ENCODE measurements at regions not wholly inside any gene's neighbourhood (a gene's known extent, or its start where the extent isn't known, plus 50 kb on each side); places are given as distances from the start of the nearest gene placed in this dataset.

GRCh38 chr9:108655818-108656217, 200.0 kb downstream of the ACTL7B start:
- H3K4me3 ChIP-seq (ENCODE audit: insufficient read depth, low read depth, low read length), result no peak overlapping the region
- no peaks in the 10 kb centered on the region for H3K27me3 ChIP-seq (ENCODE audit: control insufficient read depth, insufficient read depth, low read length, poor library complexity, severe bottlenecking)
- H3K36me3 ChIP-seq (ENCODE audit: control insufficient read depth, insufficient read depth, low read length), result no peaks in the 10 kb centered on the region
- no peak overlapping the region for H3K27ac ChIP-seq (ENCODE audit: insufficient read depth, low read depth, low read length, poor library complexity, severe bottlenecking)
- 88 to 89% methylated on average over 7 of the region's 7 CpGs for WGBS, 2 experiments
- H3K9me3 ChIP-seq (ENCODE audit: control insufficient read depth, low read length), result no peaks in the 10 kb centered on the region
- no peaks in the 10 kb centered on the region for H3K4me1 ChIP-seq (ENCODE audit: control insufficient read depth, insufficient read depth, low read length)

- WGBS, 2 experiments, result 92 to 100% methylated on average over 1 to 2 of the region's 2 CpGs
Measured at GRCh38 chr9:108654566-108654965, 201.2 kb downstream of the ACTL7B start.

GRCh38 chr9:108652851-108653250, 202.9 kb downstream of the ACTL7B start:
- no peaks in the 10 kb centered on the region for H3K9me3 ChIP-seq (ENCODE audit: control insufficient read depth, low read length)
- no peaks in the 10 kb centered on the region for H3K4me1 ChIP-seq (ENCODE audit: control insufficient read depth, insufficient read depth, low read length)
- WGBS, 2 experiments, result 89 to 93% methylated on average over 2 to 3 of the region's 3 CpGs
- H3K27ac ChIP-seq (ENCODE audit: insufficient read depth, low read depth, low read length, poor library complexity, severe bottlenecking), result no peak overlapping the region
- no peaks in the 10 kb centered on the region for H3K36me3 ChIP-seq (ENCODE audit: control insufficient read depth, insufficient read depth, low read length)
- H3K4me3 ChIP-seq (ENCODE audit: insufficient read depth, low read depth, low read length), result no peak overlapping the region
- no peaks in the 10 kb centered on the region for H3K27me3 ChIP-seq (ENCODE audit: control insufficient read depth, insufficient read depth, low read length, poor library complexity, severe bottlenecking)

More at GRCh38 chr9:108654566-108654965, 201.2 kb downstream of the ACTL7B start:
- Histone ChIP-seq H3K36me3 (ENCODE audit: control insufficient read depth, insufficient read depth, low read length) (no peaks in the 10 kb centered on the region), H3K9me3 (ENCODE audit: control insufficient read depth, low read length) (no peaks in the 10 kb centered on the region), H3K27ac (ENCODE audit: insufficient read depth, low read depth, low read length, poor library complexity, severe bottlenecking) (no peak overlapping the region), H3K4me1 (ENCODE audit: control insufficient read depth, insufficient read depth, low read length) (no peaks in the 10 kb centered on the region), H3K4me3 (ENCODE audit: insufficient read depth, low read depth, low read length) (no peak overlapping the region), H3K27me3 (ENCODE audit: control insufficient read depth, insufficient read depth, low read length, poor library complexity, severe bottlenecking) (no peaks in the 10 kb centered on the region)

GRCh38 chr9:108650826-108651225, 205.0 kb downstream of the ACTL7B start:
- Histone ChIP-seq H3K27ac (ENCODE audit: insufficient read depth, low read depth, low read length, poor library complexity, severe bottlenecking) (no peak overlapping the region), H3K27me3 (ENCODE audit: control insufficient read depth, insufficient read depth, low read length, poor library complexity, severe bottlenecking) (no peaks in the 10 kb centered on the region), H3K9me3 (ENCODE audit: control insufficient read depth, low read length) (no peaks in the 10 kb centered on the region), H3K4me3 (ENCODE audit: insufficient read depth, low read depth, low read length) (no peak overlapping the region), H3K4me1 (ENCODE audit: control insufficient read depth, insufficient read depth, low read length) (no peaks in the 10 kb centered on the region), H3K36me3 (ENCODE audit: control insufficient read depth, insufficient read depth, low read length) (no peaks in the 10 kb centered on the region)
- WGBS, 2 experiments, result 65 to 88% methylated on average over 2 of the region's 2 CpGs

- Histone ChIP-seq H3K4me3 (ENCODE audit: insufficient read depth, low read depth, low read length) (no peak overlapping the region), H3K4me1 (ENCODE audit: control insufficient read depth, insufficient read depth, low read length) (no peaks in the 10 kb centered on the region), H3K27me3 (ENCODE audit: control insufficient read depth, insufficient read depth, low read length, poor library complexity, severe bottlenecking) (no peaks in the 10 kb centered on the region), H3K27ac (ENCODE audit: insufficient read depth, low read depth, low read length, poor library complexity, severe bottlenecking) (no peak overlapping the region), H3K36me3 (ENCODE audit: control insufficient read depth, insufficient read depth, low read length) (no peaks in the 10 kb centered on the region), H3K9me3 (ENCODE audit: control insufficient read depth, low read length) (no peaks in the 10 kb centered on the region)
- 89 to 90% methylated on average over 6 of the region's 6 CpGs for WGBS, 2 experiments
Measured at GRCh38 chr9:108645520-108645919, 210.3 kb downstream of the ACTL7B start.

GRCh38 chr9:108643731-108644510, 211.9 kb downstream of the ACTL7B start:
- 95 to 98% methylated on average over 5 of the region's 5 CpGs for WGBS, 2 experiments
- H3K36me3 ChIP-seq (ENCODE audit: control insufficient read depth, insufficient read depth, low read length), result no peaks in the 10 kb centered on the region
- no peaks in the 10 kb centered on the region for H3K9me3 ChIP-seq (ENCODE audit: control insufficient read depth, low read length)
- no peak overlapping the region for H3K4me3 ChIP-seq (ENCODE audit: insufficient read depth, low read depth, low read length)
- no peak overlapping the region for H3K27ac ChIP-seq (ENCODE audit: insufficient read depth, low read depth, low read length, poor library complexity, severe bottlenecking)
- H3K27me3 ChIP-seq (ENCODE audit: control insufficient read depth, insufficient read depth, low read length, poor library complexity, severe bottlenecking), result no peaks in the 10 kb centered on the region
- H3K4me1 ChIP-seq (ENCODE audit: control insufficient read depth, insufficient read depth, low read length), result no peaks in the 10 kb centered on the region

GRCh38 chr9:108642871-108643270, 212.9 kb downstream of the ACTL7B start:
- Histone ChIP-seq H3K4me3 (ENCODE audit: insufficient read depth, low read depth, low read length) (no peak overlapping the region), H3K27ac (ENCODE audit: insufficient read depth, low read depth, low read length, poor library complexity, severe bottlenecking) (no peak overlapping the region), H3K9me3 (ENCODE audit: control insufficient read depth, low read length) (no peaks in the 10 kb centered on the region), H3K36me3 (ENCODE audit: control insufficient read depth, insufficient read depth, low read length) (no peaks in the 10 kb centered on the region), H3K27me3 (ENCODE audit: control insufficient read depth, insufficient read depth, low read length, poor library complexity, severe bottlenecking) (no peaks in the 10 kb centered on the region), H3K4me1 (ENCODE audit: control insufficient read depth, insufficient read depth, low read length) (no peaks in the 10 kb centered on the region)
- WGBS, 2 experiments, result 85 to 100% methylated on average over 3 of the region's 3 CpGs

DNA sequence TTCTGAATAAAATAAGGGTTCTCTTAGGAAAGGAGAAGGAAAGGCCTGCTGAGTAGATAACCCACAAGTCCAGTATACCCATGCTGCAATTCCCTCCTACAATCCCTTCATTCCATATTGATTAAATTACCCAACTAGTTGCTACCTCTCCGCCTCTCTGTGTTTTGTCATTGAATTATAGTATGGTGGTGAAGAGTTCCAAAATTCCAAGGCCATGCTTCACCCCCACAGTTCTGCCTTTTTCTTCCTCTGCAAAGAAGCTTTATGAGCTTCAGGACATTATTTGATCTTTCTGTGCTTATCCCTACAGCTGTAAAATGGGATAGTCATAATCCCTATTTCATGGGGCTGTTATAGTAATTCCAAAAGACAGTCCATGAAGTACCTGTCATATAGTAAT, 215.6 kb downstream of the ACTL7B start:
- Histone ChIP-seq H3K9me3 (ENCODE audit: control insufficient read depth, low read length) (no peaks in the 10 kb centered on the region), H3K27ac (ENCODE audit: insufficient read depth, low read depth, low read length, poor library complexity, severe bottlenecking) (no peak overlapping the region), H3K27me3 (ENCODE audit: control insufficient read depth, insufficient read depth, low read length, poor library complexity, severe bottlenecking) (no peaks in the 10 kb centered on the region), H3K4me1 (ENCODE audit: control insufficient read depth, insufficient read depth, low read length) (peaks cover 8% of the 10 kb centered on the region), H3K36me3 (ENCODE audit: control insufficient read depth, insufficient read depth, low read length) (no peaks in the 10 kb centered on the region), H3K4me3 (ENCODE audit: insufficient read depth, low read depth, low read length) (no peak overlapping the region)
- no CpG with 5 or more reads among the region's 1 CpG for WGBS, 2 experiments

GRCh38 chr9:108639696-108640095, 216.1 kb downstream of the ACTL7B start:
- WGBS, 2 experiments, result 93 to 98% methylated on average over 3 of the region's 3 CpGs
- H3K27ac ChIP-seq (ENCODE audit: insufficient read depth, low read depth, low read length, poor library complexity, severe bottlenecking), result no peak overlapping the region
- H3K9me3 ChIP-seq (ENCODE audit: control insufficient read depth, low read length), result no peaks in the 10 kb centered on the region
- peaks cover 8% of the 10 kb centered on the region for H3K4me1 ChIP-seq (ENCODE audit: control insufficient read depth, insufficient read depth, low read length)
- no peaks in the 10 kb centered on the region for H3K36me3 ChIP-seq (ENCODE audit: control insufficient read depth, insufficient read depth, low read length)
- no peaks in the 10 kb centered on the region for H3K27me3 ChIP-seq (ENCODE audit: control insufficient read depth, insufficient read depth, low read length, poor library complexity, severe bottlenecking)
- no peak overlapping the region for H3K4me3 ChIP-seq (ENCODE audit: insufficient read depth, low read depth, low read length)

GRCh38 chr9:108639091-108639490, 216.7 kb downstream of the ACTL7B start:
- WGBS, 2 experiments, result 92 to 97% methylated on average over 4 of the region's 5 CpGs
- Histone ChIP-seq H3K27me3 (ENCODE audit: control insufficient read depth, insufficient read depth, low read length, poor library complexity, severe bottlenecking) (no peaks in the 10 kb centered on the region), H3K27ac (ENCODE audit: insufficient read depth, low read depth, low read length, poor library complexity, severe bottlenecking) (no peak overlapping the region), H3K36me3 (ENCODE audit: control insufficient read depth, insufficient read depth, low read length) (no peaks in the 10 kb centered on the region), H3K4me1 (ENCODE audit: control insufficient read depth, insufficient read depth, low read length) (peaks cover 8% of the 10 kb centered on the region), H3K4me3 (ENCODE audit: insufficient read depth, low read depth, low read length) (no peak overlapping the region), H3K9me3 (ENCODE audit: control insufficient read depth, low read length) (no peaks in the 10 kb centered on the region)
